ENCODE measurements at regions not wholly inside any gene's neighbourhood (a gene's known extent, or its start where the extent isn't known, plus 50 kb on each side); places are given as distances from the start of the nearest gene placed in this dataset.

DNA sequence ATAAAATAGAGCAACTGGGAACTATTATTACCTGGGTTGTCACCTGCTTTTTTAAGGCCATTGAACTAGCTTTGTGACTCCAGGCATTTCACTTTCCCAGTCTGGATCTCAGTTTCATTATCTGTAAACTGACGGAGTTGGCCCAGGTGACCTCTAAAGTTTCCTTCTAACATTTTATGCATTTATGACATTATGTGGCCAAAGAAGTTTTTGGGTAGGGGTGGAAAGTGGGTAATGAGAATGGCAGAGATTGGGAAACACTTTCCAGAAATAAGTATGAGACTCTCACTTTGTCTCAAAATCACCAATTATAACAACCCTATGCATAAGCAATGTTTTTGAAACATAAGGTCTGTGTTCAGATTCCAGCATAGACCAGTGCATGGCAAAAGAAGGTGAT, 99.1 kb upstream of the ARHGEF3 start:
- no peak overlapping the region for H3K14ac ChIP-seq (replicated peaks; ENCODE audit: low read depth, low read length)
- no peak overlapping the region for H2AK5ac ChIP-seq (ENCODE audit: low read depth, low read length)
- H3K9me1 ChIP-seq (ENCODE audit: insufficient read depth, low read length): no peaks in the 10 kb centered on the region
- no peak overlapping the region for H3K18ac ChIP-seq (ENCODE audit: low read depth, low read length)
- in situ Hi-C loops (cut with MboI; ENCODE audit: low sequenced_read_pairs): no loop called here
- no peak overlapping the region for H2BK15ac ChIP-seq (ENCODE audit: low read depth, low read length)
- no peaks in the 10 kb centered on the region for H3K36me3 ChIP-seq (ENCODE audit: control insufficient read depth, insufficient read depth, low read length)
- no peak overlapping the region for H2BK5ac ChIP-seq (ENCODE audit: low read depth, low read length, poor library complexity, severe bottlenecking)
- no peak overlapping the region for H2AFZ ChIP-seq (replicated peaks; ENCODE audit: low read length, poor library complexity)
- no peak overlapping the region for H2BK20ac ChIP-seq (ENCODE audit: low read depth, low read length)
- POLR2A ChIA-PET (ENCODE audit: unreplicated experiment): no interaction called here
- no peak for TF ChIP-seq NFE2L2 (IDR thresholded peaks at IDR 0.05; ENCODE audit: low read depth, low read length)
- TF ChIP-seq MAFK (IDR thresholded peaks at IDR 0.05; ENCODE audit: low read depth, low read length): no peak
- TF ChIP-seq SMC3 (IDR thresholded peaks at IDR 0.05; ENCODE audit: low read depth, low read length): no peak
- TF ChIP-seq BHLHE40 (IDR thresholded peaks at IDR 0.05; ENCODE audit: low read depth, low read length): no peak
- TF ChIP-seq, protein P1, sequence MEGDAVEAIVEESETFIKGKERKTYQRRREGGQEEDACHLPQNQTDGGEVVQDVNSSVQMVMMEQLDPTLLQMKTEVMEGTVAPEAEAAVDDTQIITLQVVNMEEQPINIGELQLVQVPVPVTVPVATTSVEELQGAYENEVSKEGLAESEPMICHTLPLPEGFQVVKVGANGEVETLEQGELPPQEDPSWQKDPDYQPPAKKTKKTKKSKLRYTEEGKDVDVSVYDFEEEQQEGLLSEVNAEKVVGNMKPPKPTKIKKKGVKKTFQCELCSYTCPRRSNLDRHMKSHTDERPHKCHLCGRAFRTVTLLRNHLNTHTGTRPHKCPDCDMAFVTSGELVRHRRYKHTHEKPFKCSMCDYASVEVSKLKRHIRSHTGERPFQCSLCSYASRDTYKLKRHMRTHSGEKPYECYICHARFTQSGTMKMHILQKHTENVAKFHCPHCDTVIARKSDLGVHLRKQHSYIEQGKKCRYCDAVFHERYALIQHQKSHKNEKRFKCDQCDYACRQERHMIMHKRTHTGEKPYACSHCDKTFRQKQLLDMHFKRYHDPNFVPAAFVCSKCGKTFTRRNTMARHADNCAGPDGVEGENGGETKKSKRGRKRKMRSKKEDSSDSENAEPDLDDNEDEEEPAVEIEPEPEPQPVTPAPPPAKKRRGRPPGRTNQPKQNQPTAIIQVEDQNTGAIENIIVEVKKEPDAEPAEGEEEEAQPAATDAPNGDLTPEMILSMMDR (conservative IDR thresholded peaks at IDR 0.05; ENCODE audit: low read depth, low read length): no peak
- TF ChIP-seq RCOR1 (IDR thresholded peaks at IDR 0.05; ENCODE audit: insufficient replicate concordance, low read length): no peak
- TF ChIP-seq RFX5 (IDR thresholded peaks at IDR 0.05; ENCODE audit: low read depth, low read length): no peak
- TF ChIP-seq, protein P2, sequence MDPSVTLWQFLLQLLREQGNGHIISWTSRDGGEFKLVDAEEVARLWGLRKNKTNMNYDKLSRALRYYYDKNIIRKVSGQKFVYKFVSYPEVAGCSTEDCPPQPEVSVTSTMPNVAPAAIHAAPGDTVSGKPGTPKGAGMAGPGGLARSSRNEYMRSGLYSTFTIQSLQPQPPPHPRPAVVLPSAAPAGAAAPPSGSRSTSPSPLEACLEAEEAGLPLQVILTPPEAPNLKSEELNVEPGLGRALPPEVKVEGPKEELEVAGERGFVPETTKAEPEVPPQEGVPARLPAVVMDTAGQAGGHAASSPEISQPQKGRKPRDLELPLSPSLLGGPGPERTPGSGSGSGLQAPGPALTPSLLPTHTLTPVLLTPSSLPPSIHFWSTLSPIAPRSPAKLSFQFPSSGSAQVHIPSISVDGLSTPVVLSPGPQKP (IDR thresholded peaks at IDR 0.05; ENCODE audit: borderline replicate concordance, low read depth, low read length): no peak
- TF ChIP-seq CHD1 (IDR thresholded peaks at IDR 0.05; ENCODE audit: low read depth, low read length): no peak
- no peaks in the 10 kb centered on the region for H3K27me3 ChIP-seq (ENCODE audit: control insufficient read depth, insufficient read depth, low read length)
- H4K20me1 ChIP-seq (ENCODE audit: insufficient read depth, low read length): no peaks in the 10 kb centered on the region
- H3K23ac ChIP-seq (ENCODE audit: low read depth, low read length): no peak overlapping the region
- H2AK9ac ChIP-seq (replicated peaks; ENCODE audit: low read depth, low read length, poor library complexity): no peak overlapping the region
- H3K4me3 ChIP-seq (ENCODE audit: insufficient read depth, low read depth, low read length): no peak overlapping the region
- H3K9ac ChIP-seq (ENCODE audit: low read depth, low read length): no peak overlapping the region
- CTCF ChIA-PET: no interaction called here
- dilution Hi-C loops (cut with HindIII; ENCODE audit: low sequenced_read_pairs, unreplicated experiment): no loop called here
- no peaks in the 10 kb centered on the region for H3K9me3 ChIP-seq (ENCODE audit: control insufficient read depth, insufficient read depth, low read length)
- no peak overlapping the region for H3K4me2 ChIP-seq (ENCODE audit: low read depth, low read length)
- H3K4ac ChIP-seq (ENCODE audit: low read depth, low read length): no peak overlapping the region
- no peaks in the 10 kb centered on the region; the same call in 1 of the 2 replicates for H3K4me1 ChIP-seq (ENCODE audit: control insufficient read depth, insufficient read depth, low read length)
- no peak for ATAC-seq (ENCODE audit: low read depth)
- H2BK120ac ChIP-seq (ENCODE audit: low read depth, low read length): no peak overlapping the region
- no CpG with 5 or more reads among the region's 1 CpG for WGBS, 2 experiments (ENCODE audit: extremely low coverage in 2 of 2, insufficient read length in 1 of 2)
- H3K27ac ChIP-seq (ENCODE audit: insufficient read depth, low read length): no peak overlapping the region
- no peak overlapping the region for H4K8ac ChIP-seq (ENCODE audit: low read depth in 2 of 2, low read length in 2 of 2)
- H3K79me1 ChIP-seq (ENCODE audit: low read depth in 1 of 2, low read length in 2 of 2): no peaks in the 10 kb centered on the region
- H4K5ac ChIP-seq (ENCODE audit: low read depth, low read length): no peak overlapping the region
- BruUV-seq (replicated peaks): no TSS peak
- H4K91ac ChIP-seq (ENCODE audit: insufficient read depth, low read depth, low read length): no peak overlapping the region
- no peak for DNase-seq
- intact Hi-C loops (cut with micrococcal nuclease): no loop called here
- no peak overlapping the region for H3K56ac ChIP-seq (ENCODE audit: extremely low read depth, insufficient read depth, low read length)
